ENCODE measurements at regions not wholly inside any gene's neighbourhood (a gene's known extent, or its start where the extent isn't known, plus 50 kb on each side); places are given as distances from the start of the nearest gene placed in this dataset.

- Histone ChIP-seq H3K27ac (no peak overlapping the region), H3K27me3 (no peaks in the 10 kb centered on the region), H3K4me3 (no peak overlapping the region), H3K36me3 (no peaks in the 10 kb centered on the region), H3K4me1 (no peaks in the 10 kb centered on the region), H3K9me3 (no peaks in the 10 kb centered on the region)
- intact Hi-C loops (cut with DNase I): no loop called here
- TF ChIP-seq POLR2AphosphoS5 (IDR thresholded peaks at IDR 0.05; ENCODE audit: insufficient read depth in 1 of 2, low read depth in 1 of 2) (no peak), POLR2A (IDR thresholded peaks at IDR 0.05) (no peak), CTCF (IDR thresholded peaks at IDR 0.05) (no peak)
- no peak for DNase-seq (ENCODE audit: extremely low spot score in 2 of 2)
Observed at GRCh38 chr3:102688556-102688930, 253.7 kb downstream of the ZPLD1 start.

- Histone ChIP-seq H3K4me3 (no peak overlapping the region), H3K4me1 (no peaks in the 10 kb centered on the region), H3K27me3 (no peaks in the 10 kb centered on the region), H3K36me3 (no peaks in the 10 kb centered on the region), H3K27ac (no peak overlapping the region), H3K9me3 (no peaks in the 10 kb centered on the region)
- TF ChIP-seq POLR2AphosphoS5 (IDR thresholded peaks at IDR 0.05; ENCODE audit: insufficient read depth in 1 of 2, low read depth in 1 of 2): no peak
- TF ChIP-seq POLR2A (IDR thresholded peaks at IDR 0.05): no peak
- TF ChIP-seq CTCF (IDR thresholded peaks at IDR 0.05): no peak
- no peak for DNase-seq (ENCODE audit: extremely low spot score in 2 of 2)
- intact Hi-C loops (cut with DNase I): no loop called here
Observed at GRCh38 chr3:102691507-102691906, 256.7 kb downstream of the ZPLD1 start.

- H3K4me1 ChIP-seq: no peaks in the 10 kb centered on the region
- DNase-seq (ENCODE audit: extremely low spot score in 2 of 2): no peak
- no peaks in the 10 kb centered on the region for H3K36me3 ChIP-seq
- intact Hi-C loops (cut with DNase I): no loop called here
- H3K9me3 ChIP-seq: no peaks in the 10 kb centered on the region
- no peak overlapping the region for H3K4me3 ChIP-seq
- no peaks in the 10 kb centered on the region for H3K27me3 ChIP-seq
- TF ChIP-seq CTCF (IDR thresholded peaks at IDR 0.05) (no peak), POLR2AphosphoS5 (IDR thresholded peaks at IDR 0.05; ENCODE audit: insufficient read depth in 1 of 2, low read depth in 1 of 2) (no peak), POLR2A (IDR thresholded peaks at IDR 0.05) (no peak)
- no peak overlapping the region for H3K27ac ChIP-seq
Observed at GRCh38 chr3:102699104-102699818, 264.4 kb downstream of the ZPLD1 start.

- no peak overlapping the region for H3K4me3 ChIP-seq
- no peaks in the 10 kb centered on the region for H3K27me3 ChIP-seq
- intact Hi-C loops (cut with DNase I): no loop called here
- TF ChIP-seq CTCF (IDR thresholded peaks at IDR 0.05) (no peak), POLR2A (IDR thresholded peaks at IDR 0.05) (no peak), POLR2AphosphoS5 (IDR thresholded peaks at IDR 0.05; ENCODE audit: insufficient read depth in 1 of 2, low read depth in 1 of 2) (no peak)
- H3K36me3 ChIP-seq: no peaks in the 10 kb centered on the region
- DNase-seq (ENCODE audit: extremely low spot score in 2 of 2): no peak
- H3K27ac ChIP-seq: no peak overlapping the region
- no peaks in the 10 kb centered on the region for H3K9me3 ChIP-seq
- H3K4me1 ChIP-seq: no peaks in the 10 kb centered on the region
Observed at GRCh38 chr3:102699819-102700140, 265.0 kb downstream of the ZPLD1 start.

- intact Hi-C loops (cut with DNase I): no loop called here
- no peak for DNase-seq (ENCODE audit: extremely low spot score in 2 of 2)
- no peaks in the 10 kb centered on the region for H3K4me1 ChIP-seq
- TF ChIP-seq POLR2AphosphoS5 (IDR thresholded peaks at IDR 0.05; ENCODE audit: insufficient read depth in 1 of 2, low read depth in 1 of 2) (no peak), CTCF (IDR thresholded peaks at IDR 0.05) (no peak), POLR2A (IDR thresholded peaks at IDR 0.05) (no peak)
- H3K4me3 ChIP-seq: no peak overlapping the region
- no peaks in the 10 kb centered on the region for H3K36me3 ChIP-seq
- H3K27me3 ChIP-seq: no peaks in the 10 kb centered on the region
- H3K9me3 ChIP-seq: no peaks in the 10 kb centered on the region
- no peak overlapping the region for H3K27ac ChIP-seq
Observed at GRCh38 chr3:102712896-102713295, 278.1 kb downstream of the ZPLD1 start.
